SK-N-SH treated with all-trans-retinoic acid at 6 μM for 48 hours (cell line): ENCODE measurements at regions not wholly inside any gene's neighbourhood (a gene's known extent, or its start where the extent isn't known, plus 50 kb on each side); places are given as distances from the start of the nearest gene placed in this dataset.

Experiments
- ISL1 ChIP-seq: fragments of 250-450 bp; sonication (Bioruptor Pico); IDR thresholded peaks from 2 replicates; pipeline ENCODE4 v2.1.2; 2022; ENCODE audit warnings: mild to moderate bottlenecking, moderate library complexity
- PPARA ChIP-seq: fragments of 250-450 bp; sonication (Bioruptor Pico); IDR thresholded peaks from 2 replicates; pipeline ENCODE4 v1.5.0; 2020; ENCODE audit warnings: mild to moderate bottlenecking, borderline replicate concordance
- ZC3H10 ChIP-seq: fragments of 250-450 bp; sonication (Bioruptor Pico); IDR thresholded peaks from 2 replicates; pipeline ENCODE4 v1.5.1; 2021; ENCODE audit warnings: mild to moderate bottlenecking, moderate library complexity
- ZFP3 ChIP-seq: fragments of 250-450 bp; sonication (Bioruptor Pico); IDR thresholded peaks from 2 replicates; pipeline ENCODE4 v1.5.0; 2020; ENCODE audit warnings: mild to moderate bottlenecking, moderate library complexity
- ZNF70 ChIP-seq: fragments of 450-650 bp; formaldehyde crosslinking; IDR thresholded peaks from 2 replicates; pipeline ENCODE4 v1.5.0; 2020; ENCODE audit warnings: mild to moderate bottlenecking, moderate library complexity

DNA sequence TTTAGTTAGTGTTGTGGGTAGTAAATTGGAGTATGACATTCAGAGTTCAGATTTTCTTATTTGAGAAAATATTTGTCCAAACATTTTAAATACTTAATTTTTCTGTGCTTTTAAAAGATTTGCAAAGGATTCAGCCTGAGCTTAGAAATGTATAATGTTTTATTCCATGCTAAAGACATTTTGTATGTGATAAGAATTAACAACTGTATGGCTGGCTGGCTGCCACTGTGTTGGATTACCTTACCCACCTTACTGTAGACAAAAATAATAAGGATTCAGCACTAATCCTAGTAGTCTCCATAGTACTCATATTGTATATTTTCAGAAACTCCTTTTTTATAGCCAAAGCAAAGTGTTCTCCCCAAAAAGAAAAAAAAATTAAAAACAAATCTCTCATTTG is 74.8 kb downstream of the TANC2 start:
- TF ChIP-seq ZC3H10 (CRISPR knock-in tag) (no peak), PPARA (CRISPR knock-in tag) (no peak), ZFP3 (no peak), ZNF70 (CRISPR knock-in tag) (no peak), ISL1 (CRISPR knock-in tag) (no peak)
